GM12878 (cell line): ENCODE measurements at regions not wholly inside any gene's neighbourhood (a gene's known extent, or its start where the extent isn't known, plus 50 kb on each side); places are given as distances from the start of the nearest gene placed in this dataset.

Experiments
- BHLHE40 ChIP-seq, 2 experiments: fragments of 450-650 bp in 1 of 2; IDR thresholded peaks; 2 replicates each; pipeline ENCODE4 v1.6.1; 2011 to 2017; ENCODE audit warnings: low read depth in 2 of 2, borderline replicate concordance in 1 of 2, improper control_type of control experiment in 1 of 2, low read length in 1 of 2, mild to moderate bottlenecking in 1 of 2
- BMI1 ChIP-seq: fragments of 450-650 bp; IDR thresholded peaks from 2 replicates; pipeline ENCODE4 v1.6.1; 2016; ENCODE audit warnings: mild to moderate bottlenecking, moderate library complexity, borderline replicate concordance
- CUX1 ChIP-seq: IDR thresholded peaks from 2 replicates; pipeline ENCODE4 v1.6.1; 2012; ENCODE audit warnings: improper control_type of control experiment, low read depth, low read length; ENCODE audit not compliant: insufficient replicate concordance
- FOXK2 ChIP-seq: fragments of 450-650 bp; IDR thresholded peaks from 2 replicates; pipeline ENCODE4 v1.6.1; 2017; ENCODE audit warnings: mild to moderate bottlenecking, moderate library complexity
- GABPA ChIP-seq: IDR thresholded peaks from 2 replicates; pipeline ENCODE4 v1.6.1; 2014; ENCODE audit warnings: antibody characterized with exemption, low read depth, mild to moderate bottlenecking, inconsistent platforms
- KAT2A ChIP-seq: conservative IDR thresholded peaks from 2 replicates; pipeline ENCODE4 v1.6.1; 2011; ENCODE audit warnings: low read depth, low read length; ENCODE audit not compliant: control insufficient read depth
- NFXL1 ChIP-seq: fragments of 450-650 bp; IDR thresholded peaks from 2 replicates; pipeline ENCODE4 v1.6.1; 2017; ENCODE audit warnings: antibody characterized with exemption, mild to moderate bottlenecking, borderline replicate concordance
- NKRF ChIP-seq: fragments of 450-650 bp; conservative IDR thresholded peaks from 2 replicates; pipeline ENCODE4 v1.6.1; 2017; ENCODE audit warnings: mild to moderate bottlenecking, moderate library complexity
- NRF1 ChIP-seq: conservative IDR thresholded peaks from 2 replicates; pipeline ENCODE4 v1.6.1; 2011; ENCODE audit warnings: mild to moderate bottlenecking, low read depth, low read length, improper control_type of control experiment
- RAD51 ChIP-seq: fragments of 450-650 bp; IDR thresholded peaks from 2 replicates; pipeline ENCODE4 v1.6.1; 2016; ENCODE audit warnings: moderate library complexity, mild to moderate bottlenecking, inconsistent platforms
- SP1 ChIP-seq: IDR thresholded peaks from one replicate; pipeline ENCODE4 v1.6.1; 2011; ENCODE audit warnings: low read depth, low read length

GRCh38 chr6:85383042-85383441 is 66.8 kb upstream of the NT5E start (continued):
- TF ChIP-seq CUX1, result no peak
- TF ChIP-seq BHLHE40 (IDR thresholded peaks at IDR 0.05; ENCODE audit: borderline replicate concordance in 1 of 2, low read depth in 2 of 2, low read length in 1 of 2), result no peak
- no peak for TF ChIP-seq FOXK2
- no peak for TF ChIP-seq NKRF
- TF ChIP-seq NRF1, result no peak
- TF ChIP-seq KAT2A, result no peak
- no peak for TF ChIP-seq RAD51
- TF ChIP-seq GABPA, result no peak
- no peak for TF ChIP-seq BMI1
- TF ChIP-seq SP1, result no peak
- TF ChIP-seq NFXL1, result no peak
- TF ChIP-seq, all 136 proteins: peak for 0
